ENCODE measurements at regions not wholly inside any gene's neighbourhood (a gene's known extent, or its start where the extent isn't known, plus 50 kb on each side); places are given as distances from the start of the nearest gene placed in this dataset.

- no peak for TF ChIP-seq EZH2 (IDR thresholded peaks at IDR 0.05; ENCODE audit: low read length, unreplicated experiment)
- TF ChIP-seq CTCF (conservative IDR thresholded peaks at IDR 0.05; ENCODE audit: low read depth, low read length), result no peak
Observed at GRCh38 chr14:53634793-53635192, 321.8 kb downstream of the BMP4 start.

Measured in PC-3 (cell line).